ENCODE measurements at regions not wholly inside any gene's neighbourhood (a gene's known extent, or its start where the extent isn't known, plus 50 kb on each side); places are given as distances from the start of the nearest gene placed in this dataset.

DNA sequence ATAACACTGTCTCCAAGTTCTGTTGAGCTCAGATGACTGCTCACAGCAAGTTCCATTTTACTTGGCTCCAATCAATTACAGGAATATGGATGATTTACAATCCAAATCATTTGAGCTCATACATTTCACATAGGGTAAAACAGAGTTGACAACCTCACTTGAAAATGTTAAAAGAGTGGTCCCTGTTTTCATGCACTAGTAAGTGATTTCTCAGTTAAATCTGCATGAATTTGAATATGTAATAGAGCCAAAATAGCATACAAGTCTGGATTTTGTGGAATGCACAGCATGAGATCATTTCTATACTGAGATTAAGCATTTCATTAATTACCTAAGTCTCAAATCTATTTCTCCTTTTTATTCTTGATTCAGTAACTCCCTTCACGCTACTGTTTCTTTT, 217.6 kb downstream of the SIM1 start:
- in situ Hi-C loops (cut with HindIII; ENCODE audit: low sequenced_read_pairs): no loop called here
- no peak overlapping the region for H3K4me3 ChIP-seq (ENCODE audit: low read depth, low read length)
- TF ChIP-seq CTCF (IDR thresholded peaks at IDR 0.05; ENCODE audit: low read depth, low read length): no peak
- no peak for DNase-seq (ENCODE audit: low read depth, low spot score)

DNA sequence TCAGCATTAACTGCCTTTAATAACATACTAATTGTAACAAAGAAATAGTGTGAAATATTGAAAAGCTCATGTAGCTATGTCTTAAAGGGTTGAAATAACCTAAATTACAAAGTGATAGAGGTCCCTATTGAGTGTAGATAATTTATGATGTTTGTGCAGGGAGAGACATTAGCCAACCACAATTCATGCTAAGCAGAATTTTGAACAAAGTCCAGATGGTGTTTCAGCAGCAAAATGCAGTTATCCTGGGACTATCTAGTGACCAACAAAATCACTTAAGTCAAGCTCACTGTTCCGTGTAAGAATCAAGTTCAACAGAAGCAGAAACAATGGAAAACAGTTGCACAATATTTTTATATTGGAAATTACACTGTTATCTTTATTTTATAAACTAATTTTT, 218.5 kb downstream of the SIM1 start:
- no peak overlapping the region for H3K4me3 ChIP-seq (ENCODE audit: low read depth, low read length)
- in situ Hi-C loops (cut with HindIII; ENCODE audit: low sequenced_read_pairs): no loop called here
- no peak for TF ChIP-seq CTCF (IDR thresholded peaks at IDR 0.05; ENCODE audit: low read depth, low read length)
- DNase-seq (ENCODE audit: low read depth, low spot score): no peak

DNA sequence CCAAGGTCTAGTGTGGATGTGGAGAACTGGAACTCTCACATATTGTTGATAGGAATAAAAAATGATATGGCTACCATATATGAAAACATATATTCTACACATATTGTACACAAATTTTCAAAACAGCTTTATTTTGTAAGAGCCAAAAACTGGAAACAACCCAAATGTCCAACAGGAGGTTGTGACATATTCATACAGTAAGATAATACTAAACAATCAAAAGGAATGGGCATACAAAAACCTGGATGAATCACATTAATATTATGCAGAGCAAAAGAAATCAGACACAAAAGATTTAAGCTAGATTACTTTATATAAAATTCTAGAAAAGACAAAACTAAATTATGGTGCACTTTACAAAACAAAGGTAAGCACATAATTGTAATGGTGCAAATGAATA, 223.9 kb downstream of the SIM1 start:
- in situ Hi-C loops (cut with HindIII; ENCODE audit: low sequenced_read_pairs): no loop called here
- no peak for DNase-seq (ENCODE audit: low read depth, low spot score)
- TF ChIP-seq CTCF (IDR thresholded peaks at IDR 0.05; ENCODE audit: low read depth, low read length): no peak
- no peak overlapping the region for H3K4me3 ChIP-seq (ENCODE audit: low read depth, low read length)

- H3K4me3 ChIP-seq (ENCODE audit: low read depth, low read length): no peak overlapping the region
- DNase-seq (ENCODE audit: low read depth, low spot score): no peak
- in situ Hi-C loops (cut with HindIII; ENCODE audit: low sequenced_read_pairs): no loop called here
- no peak for TF ChIP-seq CTCF (IDR thresholded peaks at IDR 0.05; ENCODE audit: low read depth, low read length)
These were observed 226.9 kb downstream of the SIM1 start for GRCh38 chr6:100237821-100238220.

GRCh38 chr6:100236389-100236788, 228.3 kb downstream of the SIM1 start:
- DNase-seq (ENCODE audit: low read depth, low spot score): no peak
- no peak for TF ChIP-seq CTCF (IDR thresholded peaks at IDR 0.05; ENCODE audit: low read depth, low read length)
- in situ Hi-C loops (cut with HindIII; ENCODE audit: low sequenced_read_pairs): no loop called here
- H3K4me3 ChIP-seq (ENCODE audit: low read depth, low read length): no peak overlapping the region

DNA sequence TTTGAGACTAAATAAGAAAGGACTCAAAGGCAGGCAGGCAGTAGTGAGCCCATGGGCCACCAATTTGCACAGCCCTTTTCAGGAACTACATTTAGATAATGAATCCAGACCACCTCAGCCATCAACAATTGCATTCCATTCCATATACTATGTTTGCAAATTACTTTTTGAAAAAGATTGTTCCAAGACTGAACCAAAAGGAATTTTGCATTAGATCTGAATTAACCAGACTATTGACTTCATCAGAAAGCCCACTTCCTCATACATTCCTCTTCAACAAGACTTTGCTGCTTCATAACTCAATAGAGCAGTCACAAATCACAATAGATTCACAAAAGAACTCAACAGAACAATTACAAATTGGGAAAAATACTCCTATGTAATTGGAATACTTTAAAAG, 229.1 kb downstream of the SIM1 start:
- in situ Hi-C loops (cut with HindIII; ENCODE audit: low sequenced_read_pairs): no loop called here
- H3K4me3 ChIP-seq (ENCODE audit: low read depth, low read length): no peak overlapping the region
- TF ChIP-seq CTCF (IDR thresholded peaks at IDR 0.05; ENCODE audit: low read depth, low read length): no peak
- no peak for DNase-seq (ENCODE audit: low read depth, low spot score)

GRCh38 chr6:100234625-100235024, 230.1 kb downstream of the SIM1 start:
- no peak for DNase-seq (ENCODE audit: low read depth, low spot score)
- H3K4me3 ChIP-seq (ENCODE audit: low read depth, low read length): no peak overlapping the region
- no peak for TF ChIP-seq CTCF (IDR thresholded peaks at IDR 0.05; ENCODE audit: low read depth, low read length)
- in situ Hi-C loops (cut with HindIII; ENCODE audit: low sequenced_read_pairs): no loop called here

All from astrocyte of the spinal cord (primary cell).